Activated CD4-positive, alpha-beta T cell treated with anti-CD3 and anti-CD28 coated beads for 48 hours (primary cell): ENCODE measurements at regions not wholly inside any gene's neighbourhood (a gene's known extent, or its start where the extent isn't known, plus 50 kb on each side); places are given as distances from the start of the nearest gene placed in this dataset.
A peak's percentile ranks its signal among the peaks of the same experiment; 100 is the strongest.
"Not testable (repeated sequence)": the region's sequence is repeated elsewhere in the genome, so short reads cannot be mapped to it uniquely, and the experiment has no call there.

ENCODE experiments used
- DNase-seq: peaks from one replicate; pipeline ENCODE4 v3.0.0-alpha.2; 2020

- no peak for DNase-seq
These were observed 308.5 kb upstream of the MDFIC2 start for GRCh38 chr3:70620956-70621355.

- DNase-seq: no peak
These were observed 307.9 kb upstream of the MDFIC2 start for GRCh38 chr3:70620367-70620766.

GRCh38 chr3:70618151-70618550 is 305.7 kb upstream of the MDFIC2 start:
- no peak for DNase-seq

- not testable (repeated sequence) for DNase-seq
These were observed 304.9 kb upstream of the MDFIC2 start for GRCh38 chr3:70617349-70617748.

GRCh38 chr3:70615286-70615685 is 302.8 kb upstream of the MDFIC2 start:
- no peak for DNase-seq

- DNase-seq: no peak
These were observed 301.7 kb upstream of the MDFIC2 start for GRCh38 chr3:70614111-70614510.

- DNase-seq: no peak
These were observed 300.5 kb upstream of the MDFIC2 start for GRCh38 chr3:70612920-70613319.

GRCh38 chr3:70611667-70612277 is 299.3 kb upstream of the MDFIC2 start:
- not testable (repeated sequence) for DNase-seq

GRCh38 chr3:70608434-70608833 is 296.0 kb upstream of the MDFIC2 start:
- DNase-seq: no peak

- DNase-seq: no peak
These were observed 295.0 kb upstream of the MDFIC2 start for GRCh38 chr3:70607469-70607868.

- DNase-seq: no peak
These were observed 293.6 kb upstream of the MDFIC2 start for GRCh38 chr3:70606018-70606417.

- DNase-seq: peak; percentile 18
These were observed 290.7 kb upstream of the MDFIC2 start for GRCh38 chr3:70603103-70603502.

- no peak for DNase-seq
These were observed 284.9 kb upstream of the MDFIC2 start for GRCh38 chr3:70597312-70597711.

- no peak for DNase-seq
These were observed 271.2 kb upstream of the MDFIC2 start for GRCh38 chr3:70583682-70584081.

- DNase-seq: no peak
These were observed 270.4 kb upstream of the MDFIC2 start for GRCh38 chr3:70582803-70583202.

- DNase-seq: no peak
These were observed 267.6 kb upstream of the MDFIC2 start for GRCh38 chr3:70580021-70580420.

GRCh38 chr3:70571696-70572095 is 259.3 kb upstream of the MDFIC2 start:
- DNase-seq: no peak

- no peak for DNase-seq
These were observed 258.1 kb upstream of the MDFIC2 start for GRCh38 chr3:70570584-70570983.

- DNase-seq: no peak
These were observed 256.2 kb upstream of the MDFIC2 start for GRCh38 chr3:70568626-70569025.

- DNase-seq: no peak
These were observed 253.4 kb upstream of the MDFIC2 start for GRCh38 chr3:70565861-70566260.

- DNase-seq: no peak
These were observed 252.1 kb upstream of the MDFIC2 start for GRCh38 chr3:70564552-70564951.

GRCh38 chr3:70561796-70562195 is 249.4 kb upstream of the MDFIC2 start:
- no peak for DNase-seq

GRCh38 chr3:70558956-70559355 is 246.5 kb upstream of the MDFIC2 start:
- DNase-seq: no peak

GRCh38 chr3:70557976-70558375 is 245.5 kb upstream of the MDFIC2 start:
- DNase-seq: no peak

GRCh38 chr3:70556056-70556455 is 243.6 kb upstream of the MDFIC2 start:
- no peak for DNase-seq

GRCh38 chr3:70554170-70554569 is 241.7 kb upstream of the MDFIC2 start:
- no peak for DNase-seq
